ENCODE measurements at regions not wholly inside any gene's neighbourhood (a gene's known extent, or its start where the extent isn't known, plus 50 kb on each side); places are given as distances from the start of the nearest gene placed in this dataset.

DNA sequence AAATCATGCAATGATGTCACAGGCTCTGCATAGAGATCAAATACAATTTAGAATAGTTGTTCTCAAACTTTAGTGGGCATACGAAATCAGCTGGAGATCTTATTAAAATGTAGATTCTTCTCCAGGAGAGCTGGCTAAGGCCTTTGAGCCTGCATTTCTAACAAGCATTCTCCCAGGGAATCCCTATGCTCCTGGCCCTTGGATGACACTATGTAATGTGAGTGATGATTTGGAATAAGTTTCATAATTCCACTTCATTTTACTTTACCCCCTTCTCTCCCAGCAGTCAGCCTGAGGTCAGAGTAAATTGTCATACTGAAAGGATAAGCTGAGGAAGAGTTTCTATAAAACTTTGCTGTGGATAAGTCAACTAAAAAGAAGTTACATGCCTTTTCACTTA is 189.1 kb downstream of the UBE2E3 start:
- TF ChIP-seq, protein P1, sequence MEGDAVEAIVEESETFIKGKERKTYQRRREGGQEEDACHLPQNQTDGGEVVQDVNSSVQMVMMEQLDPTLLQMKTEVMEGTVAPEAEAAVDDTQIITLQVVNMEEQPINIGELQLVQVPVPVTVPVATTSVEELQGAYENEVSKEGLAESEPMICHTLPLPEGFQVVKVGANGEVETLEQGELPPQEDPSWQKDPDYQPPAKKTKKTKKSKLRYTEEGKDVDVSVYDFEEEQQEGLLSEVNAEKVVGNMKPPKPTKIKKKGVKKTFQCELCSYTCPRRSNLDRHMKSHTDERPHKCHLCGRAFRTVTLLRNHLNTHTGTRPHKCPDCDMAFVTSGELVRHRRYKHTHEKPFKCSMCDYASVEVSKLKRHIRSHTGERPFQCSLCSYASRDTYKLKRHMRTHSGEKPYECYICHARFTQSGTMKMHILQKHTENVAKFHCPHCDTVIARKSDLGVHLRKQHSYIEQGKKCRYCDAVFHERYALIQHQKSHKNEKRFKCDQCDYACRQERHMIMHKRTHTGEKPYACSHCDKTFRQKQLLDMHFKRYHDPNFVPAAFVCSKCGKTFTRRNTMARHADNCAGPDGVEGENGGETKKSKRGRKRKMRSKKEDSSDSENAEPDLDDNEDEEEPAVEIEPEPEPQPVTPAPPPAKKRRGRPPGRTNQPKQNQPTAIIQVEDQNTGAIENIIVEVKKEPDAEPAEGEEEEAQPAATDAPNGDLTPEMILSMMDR (conservative IDR thresholded peaks at IDR 0.05): no peak
- TF ChIP-seq EZH2 (IDR thresholded peaks at IDR 0.05; ENCODE audit: low read depth): no peak
